Lower lobe of right lung (tissue), 2 donors: ENCODE measurements at regions not wholly inside any gene's neighbourhood (a gene's known extent, or its start where the extent isn't known, plus 50 kb on each side); places are given as distances from the start of the nearest gene placed in this dataset.

Experiments used
- ATAC-seq, 2 donors: fragments of 200-7000 bp; cut with Tn5 transposase; one replicate each; pipeline ENCODE4 v1.9.1; 2020 to 2022; ENCODE audit warnings: mild to moderate bottlenecking in 2 of 2, moderate library complexity in 2 of 2
- DNase-seq: peaks from one replicate; pipeline ENCODE4 v3.0.0-alpha.2; 2020
- H3K27ac ChIP-seq: fragments of 200-600 bp; one replicate; pipeline ENCODE4 v1.8.0; 2022
- H3K27me3 ChIP-seq: fragments of 200-600 bp; one replicate; pipeline ENCODE4 v1.8.0; 2022; ENCODE audit warnings: low read depth
- H3K36me3 ChIP-seq: fragments of 200-600 bp; one replicate; pipeline ENCODE4 v1.8.0; 2022; ENCODE audit warnings: mild to moderate bottlenecking
- H3K4me1 ChIP-seq: fragments of 200-600 bp; one replicate; pipeline ENCODE4 v1.8.0; 2022
- H3K4me3 ChIP-seq: fragments of 200-600 bp; one replicate; pipeline ENCODE4 v1.8.0; 2022; ENCODE audit warnings: mild to moderate bottlenecking
- H3K9me3 ChIP-seq: fragments of 200-600 bp; one replicate; pipeline ENCODE4 v1.8.0; 2022
- CTCF ChIP-seq: fragments of 200-600 bp; IDR thresholded peaks from one replicate; pipeline ENCODE4 v1.8.0; 2022; ENCODE audit warnings: antibody characterized with exemption, mild to moderate bottlenecking
- intact Hi-C: fragments of 100-400 bp; cut with DNase I; formaldehyde crosslinking; loops from one replicate; pipeline ENCODE4 v1.11.0; 2022
- donor health status: DM: no; HTN: yes; CAD: no; lungs with severe emphysema.

GRCh38 chr6:1039746-1040145 lies 272.2 kb upstream of the FOXQ1 start:
- TF ChIP-seq CTCF: no peak
- peaks cover 6% of the 10 kb centered on the region for H3K4me1 ChIP-seq
- no peaks in the 10 kb centered on the region for H3K27me3 ChIP-seq
- H3K9me3 ChIP-seq: no peaks in the 10 kb centered on the region
- intact Hi-C loops: no loop called here
- ATAC-seq (peak; percentile 54 to 57), DNase-seq (no peak)
- H3K27ac ChIP-seq: no peak overlapping the region
- no peaks in the 10 kb centered on the region for H3K36me3 ChIP-seq
- H3K4me3 ChIP-seq: no peak overlapping the region

- intact Hi-C loops: no loop called here
- ATAC-seq (peak in 1 of 2 donors; percentile 34), DNase-seq (no peak)
- Histone ChIP-seq H3K36me3 (no peaks in the 10 kb centered on the region), H3K9me3 (no peaks in the 10 kb centered on the region), H3K4me1 (peaks cover 2% of the 10 kb centered on the region), H3K27ac (no peak overlapping the region), H3K27me3 (no peaks in the 10 kb centered on the region), H3K4me3 (no peak overlapping the region)
- TF ChIP-seq CTCF: no peak
Observed at GRCh38 chr6:1039191-1039590, 272.7 kb upstream of the FOXQ1 start.

GRCh38 chr6:1037430-1038202 lies 274.3 kb upstream of the FOXQ1 start:
- no peaks in the 10 kb centered on the region for H3K4me1 ChIP-seq
- no peak for ATAC-seq
- no peaks in the 10 kb centered on the region for H3K36me3 ChIP-seq
- no peak for TF ChIP-seq CTCF
- DNase-seq: no peak
- no peak overlapping the region for H3K27ac ChIP-seq
- H3K27me3 ChIP-seq: no peaks in the 10 kb centered on the region
- intact Hi-C loops: no loop called here
- no peak overlapping the region for H3K4me3 ChIP-seq
- no peaks in the 10 kb centered on the region for H3K9me3 ChIP-seq

- H3K27me3 ChIP-seq: no peaks in the 10 kb centered on the region
- DNase-seq (no peak), ATAC-seq (no peak)
- intact Hi-C loops: no loop called here
- no peaks in the 10 kb centered on the region for H3K4me1 ChIP-seq
- no peak overlapping the region for H3K4me3 ChIP-seq
- no peak for TF ChIP-seq CTCF
- no peak overlapping the region for H3K27ac ChIP-seq
- H3K9me3 ChIP-seq: no peaks in the 10 kb centered on the region
- H3K36me3 ChIP-seq: no peaks in the 10 kb centered on the region
Observed at GRCh38 chr6:1035401-1035800, 276.5 kb upstream of the FOXQ1 start.

GRCh38 chr6:1031720-1032119 lies 280.2 kb upstream of the FOXQ1 start:
- no peaks in the 10 kb centered on the region for H3K27me3 ChIP-seq
- no peaks in the 10 kb centered on the region for H3K9me3 ChIP-seq
- ATAC-seq (no peak), DNase-seq (no peak)
- no peak overlapping the region for H3K4me3 ChIP-seq
- H3K27ac ChIP-seq: no peak overlapping the region
- H3K36me3 ChIP-seq: no peaks in the 10 kb centered on the region
- no peaks in the 10 kb centered on the region for H3K4me1 ChIP-seq
- intact Hi-C loops: no loop called here
- TF ChIP-seq CTCF: no peak
